ENCODE measurements at regions not wholly inside any gene's neighbourhood (a gene's known extent, or its start where the extent isn't known, plus 50 kb on each side); places are given as distances from the start of the nearest gene placed in this dataset.

DNA sequence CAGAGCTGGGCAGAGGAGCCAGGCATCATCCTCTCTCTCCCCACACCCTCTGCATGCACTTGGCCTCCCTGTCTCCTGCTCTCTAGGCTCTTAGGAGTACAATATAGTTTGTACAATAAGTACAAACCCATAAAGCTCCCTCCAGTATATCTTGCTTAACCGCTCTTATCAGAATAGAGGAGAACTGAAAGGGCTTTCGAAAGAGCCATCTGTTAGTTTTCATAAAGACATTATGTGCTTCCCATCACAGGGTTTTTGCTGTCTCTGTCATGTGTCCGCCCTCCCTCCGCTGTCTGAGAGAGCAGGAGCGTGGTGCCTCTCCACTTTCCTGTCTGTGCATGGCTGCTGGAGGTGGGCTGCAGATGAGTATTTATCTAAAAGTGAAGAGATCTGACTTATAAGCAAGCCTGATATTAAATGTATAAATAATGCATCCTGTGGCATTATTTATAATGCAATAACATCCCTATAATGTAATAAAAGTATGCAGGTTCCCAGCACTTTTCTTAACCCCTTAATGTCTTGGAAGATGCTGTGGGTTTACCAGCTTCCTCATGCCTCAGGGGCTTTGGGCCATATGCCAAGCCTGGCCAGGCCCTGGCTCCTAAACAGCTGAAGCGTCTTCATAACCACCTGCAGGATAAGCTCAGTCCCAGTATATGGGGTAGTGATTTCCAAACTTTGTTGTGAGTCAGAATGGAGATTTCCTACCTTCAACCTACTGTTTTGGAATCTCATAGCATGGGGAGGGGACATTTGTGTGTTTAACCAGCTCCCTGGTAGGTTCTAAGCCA, 297.1 kb downstream of the DHX35 start:
- Histone ChIP-seq H3K36me3 (ENCODE audit: control insufficient read depth in 2 of 2, extremely low read depth in 1 of 2, insufficient read depth in 2 of 2, low read length in 2 of 2) (no peaks in the 10 kb centered on the region), H4K20me1 (replicated peaks; ENCODE audit: control insufficient read depth, extremely low read depth, insufficient read depth, low read length) (no peaks in the 10 kb centered on the region), H3K9ac (replicated peaks; ENCODE audit: extremely low read depth, insufficient read depth, low read length) (no peak overlapping the region), H3K27ac (ENCODE audit: insufficient read depth, low read depth, low read length) (no peak overlapping the region), H3K79me2 (ENCODE audit: control insufficient read depth, insufficient read depth, low read length) (no peaks in the 10 kb centered on the region), H3K27me3 (ENCODE audit: control insufficient read depth in 2 of 2, insufficient read depth in 2 of 2, low read length in 2 of 2) (no peaks in the 10 kb centered on the region), H2AFZ (ENCODE audit: low read depth, low read length) (no peak overlapping the region), H3K4me1 (ENCODE audit: control insufficient read depth, extremely low read depth, insufficient read depth, low read length) (no peaks in the 10 kb centered on the region), H3K4me2 (ENCODE audit: insufficient read depth, low read length) (no peak overlapping the region), H3K9me3 (replicated peaks; ENCODE audit: control insufficient read depth, insufficient read depth, low read length) (no peaks in the 10 kb centered on the region), H3K4me3 (replicated peaks in 1 of 3; ENCODE audit: insufficient read depth in 1 of 3, low read depth in 1 of 3, low read length in 3 of 3) (no peak overlapping the region), H3K9me1 (replicated peaks; ENCODE audit: control insufficient read depth, extremely low read depth, insufficient read depth, low read length) (no peaks in the 10 kb centered on the region)
- CTCF ChIA-PET, result no interaction called here
- intact Hi-C loops (cut with micrococcal nuclease) (no loop called here), dilution Hi-C loops (cut with MboI; ENCODE audit: extremely low pct_ligation_motif_present, low sequenced_read_pairs) (no loop called here)
- DNase-seq (ENCODE audit: low read depth, low spot score), result no peak
- FAIRE-seq, result no peak
- POLR2A ChIA-PET, result no interaction called here
- TF ChIP-seq POLR2AphosphoS5 (IDR thresholded peaks at IDR 0.05; ENCODE audit: insufficient read depth, low read depth, low read length) (no peak), POLR2A (IDR thresholded peaks at IDR 0.05; ENCODE audit: low read depth, low read length) (no peak), MAX (IDR thresholded peaks at IDR 0.05; ENCODE audit: insufficient read depth, insufficient read length) (no peak), EZH2 (IDR thresholded peaks at IDR 0.05; ENCODE audit: borderline replicate concordance, low read depth, low read length, severe bottlenecking) (no peak), MYC (IDR thresholded peaks at IDR 0.05; ENCODE audit: low read depth, low read length) (no peak), FOS (IDR thresholded peaks at IDR 0.05; ENCODE audit: borderline replicate concordance, insufficient read depth, low read length) (no peak), GATA2 (IDR thresholded peaks at IDR 0.05; ENCODE audit: insufficient read depth, insufficient read length, low read depth, low read length) (no peak), JUN (IDR thresholded peaks at IDR 0.05; ENCODE audit: borderline replicate concordance, insufficient read depth, insufficient read length, low read depth) (no peak)
- TF ChIP-seq, protein P1, sequence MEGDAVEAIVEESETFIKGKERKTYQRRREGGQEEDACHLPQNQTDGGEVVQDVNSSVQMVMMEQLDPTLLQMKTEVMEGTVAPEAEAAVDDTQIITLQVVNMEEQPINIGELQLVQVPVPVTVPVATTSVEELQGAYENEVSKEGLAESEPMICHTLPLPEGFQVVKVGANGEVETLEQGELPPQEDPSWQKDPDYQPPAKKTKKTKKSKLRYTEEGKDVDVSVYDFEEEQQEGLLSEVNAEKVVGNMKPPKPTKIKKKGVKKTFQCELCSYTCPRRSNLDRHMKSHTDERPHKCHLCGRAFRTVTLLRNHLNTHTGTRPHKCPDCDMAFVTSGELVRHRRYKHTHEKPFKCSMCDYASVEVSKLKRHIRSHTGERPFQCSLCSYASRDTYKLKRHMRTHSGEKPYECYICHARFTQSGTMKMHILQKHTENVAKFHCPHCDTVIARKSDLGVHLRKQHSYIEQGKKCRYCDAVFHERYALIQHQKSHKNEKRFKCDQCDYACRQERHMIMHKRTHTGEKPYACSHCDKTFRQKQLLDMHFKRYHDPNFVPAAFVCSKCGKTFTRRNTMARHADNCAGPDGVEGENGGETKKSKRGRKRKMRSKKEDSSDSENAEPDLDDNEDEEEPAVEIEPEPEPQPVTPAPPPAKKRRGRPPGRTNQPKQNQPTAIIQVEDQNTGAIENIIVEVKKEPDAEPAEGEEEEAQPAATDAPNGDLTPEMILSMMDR (IDR thresholded peaks at IDR 0.05; ENCODE audit: extremely low read depth in 1 of 2, insufficient read depth in 1 of 2, low read depth in 1 of 2, low read length in 2 of 2), result no peak
- no TSS peak for BruUV-seq (replicated peaks)
